ENCODE measurements at regions not wholly inside any gene's neighbourhood (a gene's known extent, or its start where the extent isn't known, plus 50 kb on each side); places are given as distances from the start of the nearest gene placed in this dataset.
"Not testable (repeated sequence)": the region's sequence is repeated elsewhere in the genome, so short reads cannot be mapped to it uniquely, and the experiment has no call there.

- no peak for DNase-seq (ENCODE audit: low read depth)
Observed at GRCh38 chr2:176854878-176855277, 357.7 kb upstream of the HNRNPA3 start.

GRCh38 chr2:176856683-176857082 lies 355.9 kb upstream of the HNRNPA3 start:
- no peak for DNase-seq (ENCODE audit: low read depth)

GRCh38 chr2:176865336-176865735 lies 347.3 kb upstream of the HNRNPA3 start:
- DNase-seq (ENCODE audit: low read depth), result no peak

- no peak for DNase-seq (ENCODE audit: low read depth)
Observed at GRCh38 chr2:176872406-176872805, 340.2 kb upstream of the HNRNPA3 start.

GRCh38 chr2:176873403-176873802 lies 339.2 kb upstream of the HNRNPA3 start:
- no peak for DNase-seq (ENCODE audit: low read depth)

GRCh38 chr2:176876493-176877103 lies 336.0 kb upstream of the HNRNPA3 start:
- DNase-seq (ENCODE audit: low read depth), result no peak

- no peak for DNase-seq (ENCODE audit: low read depth)
Observed at GRCh38 chr2:176879426-176879995, 333.1 kb upstream of the HNRNPA3 start.

- DNase-seq (ENCODE audit: low read depth), result not testable (repeated sequence)
Observed at GRCh38 chr2:176882045-176882444, 330.5 kb upstream of the HNRNPA3 start.

- DNase-seq (ENCODE audit: low read depth), result no peak
Observed at GRCh38 chr2:176885001-176885643, 327.5 kb upstream of the HNRNPA3 start.

GRCh38 chr2:176885661-176886060 lies 326.9 kb upstream of the HNRNPA3 start:
- DNase-seq (ENCODE audit: low read depth), result no peak

- DNase-seq (ENCODE audit: low read depth), result no peak
Observed at GRCh38 chr2:176891105-176891504, 321.5 kb upstream of the HNRNPA3 start.

- DNase-seq (ENCODE audit: low read depth), result no peak
Observed at GRCh38 chr2:176891857-176892256, 320.7 kb upstream of the HNRNPA3 start.

- no peak for DNase-seq (ENCODE audit: low read depth)
Observed at GRCh38 chr2:176892676-176893226, 319.8 kb upstream of the HNRNPA3 start.

- no peak for DNase-seq (ENCODE audit: low read depth)
Observed at GRCh38 chr2:176895158-176895557, 317.4 kb upstream of the HNRNPA3 start.

GRCh38 chr2:176902454-176902853 lies 310.1 kb upstream of the HNRNPA3 start:
- DNase-seq (ENCODE audit: low read depth), result no peak

GRCh38 chr2:176904053-176904452 lies 308.5 kb upstream of the HNRNPA3 start:
- DNase-seq (ENCODE audit: low read depth), result not testable (repeated sequence)

- DNase-seq (ENCODE audit: low read depth), result no peak
Observed at GRCh38 chr2:176907341-176907740, 305.3 kb upstream of the HNRNPA3 start.

- DNase-seq (ENCODE audit: low read depth), result no peak
Observed at GRCh38 chr2:176910828-176911227, 301.8 kb upstream of the HNRNPA3 start.

GRCh38 chr2:176913955-176914354 lies 298.6 kb upstream of the HNRNPA3 start:
- no peak for DNase-seq (ENCODE audit: low read depth)

- DNase-seq (ENCODE audit: low read depth), result no peak
Observed at GRCh38 chr2:176914371-176914770, 298.2 kb upstream of the HNRNPA3 start.

- DNase-seq (ENCODE audit: low read depth), result not testable (repeated sequence)
Observed at GRCh38 chr2:176922545-176922944, 290.0 kb upstream of the HNRNPA3 start.

- DNase-seq (ENCODE audit: low read depth), result no peak
Observed at GRCh38 chr2:176923205-176923604, 289.4 kb upstream of the HNRNPA3 start.

- DNase-seq (ENCODE audit: low read depth), result no peak
Observed at GRCh38 chr2:176924909-176925534, 287.6 kb upstream of the HNRNPA3 start.
